HG02759 (cell line): ENCODE measurements at regions not wholly inside any gene's neighbourhood (a gene's known extent, or its start where the extent isn't known, plus 50 kb on each side); places are given as distances from the start of the nearest gene placed in this dataset.

Experiments used
- ATAC-seq: cut with Tn5 transposase; IDR thresholded peaks from one replicate; pipeline ENCODE4 v1.9.1; 2021; ENCODE audit warnings: mild to moderate bottlenecking, moderate library complexity; ENCODE audit not compliant: unreplicated experiment

GRCh38 chr2:120785228-120785966 lies 49.7 kb downstream of the GLI2 start:
- ATAC-seq: no peak

DNA sequence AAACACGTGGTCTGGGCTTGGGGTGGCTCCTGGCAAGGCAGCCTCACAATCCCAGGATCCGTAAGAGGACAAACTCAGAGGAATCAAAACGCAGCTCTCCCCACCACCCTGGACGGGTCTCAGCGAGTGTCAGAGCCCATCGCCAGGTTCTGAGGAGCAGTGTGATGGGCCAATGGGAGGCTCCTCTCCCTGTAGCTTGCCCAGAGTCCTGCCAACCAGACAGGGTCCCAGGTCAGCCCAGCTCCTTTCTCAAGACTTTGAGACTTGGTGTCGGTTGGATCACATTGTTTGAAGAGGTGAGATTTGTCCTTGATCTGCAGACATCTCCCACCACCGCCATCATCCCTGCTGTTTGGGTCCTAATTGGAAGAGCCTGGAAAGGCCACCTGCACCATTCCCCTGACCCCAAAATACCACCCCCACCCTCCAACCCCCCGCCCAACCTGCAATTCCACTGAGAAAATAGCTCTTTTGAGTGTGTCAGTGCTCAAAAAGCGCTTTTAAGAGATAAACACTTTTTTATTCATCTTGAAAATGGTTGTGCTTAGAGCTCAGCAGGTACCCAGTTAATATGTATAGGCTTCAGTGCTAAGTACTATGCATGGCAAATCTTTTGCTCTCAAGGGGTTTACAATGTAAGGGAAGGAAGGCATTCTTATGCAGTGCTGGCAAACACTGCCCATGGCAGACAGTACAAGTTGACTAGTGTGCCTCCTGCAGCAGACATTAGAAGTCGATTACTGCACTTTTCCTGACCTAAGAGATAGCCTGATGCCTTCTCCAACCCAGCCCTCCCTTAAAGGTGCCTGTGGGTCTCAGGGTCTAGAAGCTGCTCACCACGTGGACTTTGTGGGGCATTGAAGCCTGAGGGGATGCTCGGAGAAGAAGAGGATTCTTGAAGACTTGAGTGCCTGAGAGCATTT lies 50.6 kb downstream of the GLI2 start:
- ATAC-seq: no peak

- ATAC-seq: no peak
Measured at GRCh38 chr2:120787111-120787821, 51.6 kb downstream of the GLI2 start.

- no peak for ATAC-seq
Measured at GRCh38 chr2:120787822-120788700, 52.4 kb downstream of the GLI2 start.

- ATAC-seq: no peak
Measured at GRCh38 chr2:120791243-120791961, 55.7 kb downstream of the GLI2 start.

DNA sequence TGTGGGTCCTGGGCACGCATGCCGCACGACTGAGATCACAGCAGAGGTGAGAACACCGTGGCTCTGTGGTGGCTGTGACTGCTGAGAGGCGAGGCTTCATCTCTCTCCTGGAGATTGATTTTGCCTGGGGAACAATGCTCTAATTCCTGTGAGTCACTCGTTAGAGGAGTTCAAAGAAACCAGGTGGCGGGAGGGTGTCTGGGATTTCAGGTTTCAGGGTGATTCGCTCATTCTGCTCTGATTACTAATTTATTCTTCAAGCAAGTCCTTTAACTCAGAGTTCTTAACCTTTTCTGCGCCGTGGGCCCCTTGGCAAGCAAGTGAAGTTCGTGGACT lies 56.3 kb downstream of the GLI2 start:
- no peak for ATAC-seq

- no peak for ATAC-seq
Measured at GRCh38 chr2:120793682-120794403, 58.2 kb downstream of the GLI2 start.

DNA sequence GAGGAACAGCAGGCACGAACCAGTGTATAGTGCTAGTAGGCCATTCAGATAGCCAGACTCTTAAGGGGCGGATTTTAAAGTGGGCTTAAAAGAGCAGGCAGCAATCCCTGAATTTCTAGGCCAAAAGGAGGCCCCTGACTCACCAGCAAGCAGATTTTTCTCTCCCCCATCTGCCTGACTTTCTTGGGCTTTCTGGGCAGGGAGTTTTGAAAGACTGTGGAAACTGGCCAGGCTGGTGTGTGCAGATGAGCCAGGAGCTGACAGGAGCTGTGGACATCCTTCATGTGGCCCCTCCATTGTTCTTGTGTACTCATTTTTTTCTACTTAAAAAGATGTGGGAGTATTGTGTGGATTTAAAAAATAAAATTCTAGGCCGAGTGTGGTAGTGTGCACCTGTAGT lies 59.0 kb downstream of the GLI2 start:
- ATAC-seq: no peak

DNA sequence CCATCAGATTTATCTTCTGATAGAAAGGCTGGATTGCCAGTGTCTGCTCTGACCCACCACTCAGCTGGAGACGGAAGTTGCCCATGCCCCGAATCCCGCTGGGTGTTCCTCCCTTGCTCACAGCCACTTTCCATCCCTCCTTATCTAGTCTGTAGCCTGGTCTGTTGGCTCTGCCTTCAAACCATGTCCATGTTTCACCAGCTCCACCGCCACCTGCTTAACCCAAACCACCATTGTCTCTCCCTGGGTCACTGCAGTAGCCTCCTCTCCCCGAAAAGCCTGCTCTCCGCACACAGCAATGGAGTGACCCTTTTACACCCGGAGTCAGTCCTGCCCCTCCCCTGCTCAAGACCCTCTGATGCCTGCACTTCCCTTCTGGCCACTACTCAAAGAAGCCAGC lies 60.4 kb downstream of the GLI2 start:
- ATAC-seq: no peak

DNA sequence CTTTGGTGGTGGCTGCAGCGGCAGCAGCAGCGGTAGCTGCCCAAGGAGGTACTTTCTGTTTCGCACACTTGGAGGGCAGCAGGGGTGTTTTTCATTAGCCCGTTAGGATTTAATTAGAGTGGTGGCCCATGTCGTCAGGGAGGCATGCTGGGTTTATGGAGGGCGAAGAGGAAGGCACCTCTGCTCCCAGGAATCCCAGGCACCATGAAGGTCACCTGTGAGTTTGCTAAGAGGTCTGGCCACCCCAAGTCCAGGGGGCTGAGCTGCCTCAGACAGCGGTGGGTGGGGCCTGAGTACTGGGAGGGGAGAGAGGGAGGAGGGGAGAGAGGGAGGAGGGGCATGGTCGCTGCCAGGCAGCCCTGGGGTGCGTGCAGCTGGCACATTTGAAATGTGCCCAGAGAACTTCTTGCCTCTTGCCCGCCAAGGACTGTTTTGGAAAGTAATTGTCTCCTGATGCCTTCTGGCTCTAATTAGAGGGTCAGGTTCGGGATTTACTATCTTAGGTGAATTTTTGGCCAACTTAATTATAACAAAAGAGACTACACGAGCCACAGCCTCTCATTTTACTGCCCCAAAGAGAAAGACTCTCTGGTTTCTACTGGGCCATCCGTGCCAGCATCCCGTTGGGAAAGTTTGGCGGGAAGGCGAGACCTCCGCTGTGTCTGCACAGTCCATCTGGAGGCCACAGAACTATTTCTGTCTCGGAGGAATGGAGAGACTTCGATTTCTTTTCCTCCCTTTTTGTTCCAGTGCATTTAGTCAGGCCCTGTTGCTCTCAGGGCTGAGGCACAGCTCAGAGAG lies 62.0 kb downstream of the GLI2 start:
- ATAC-seq: no peak

DNA sequence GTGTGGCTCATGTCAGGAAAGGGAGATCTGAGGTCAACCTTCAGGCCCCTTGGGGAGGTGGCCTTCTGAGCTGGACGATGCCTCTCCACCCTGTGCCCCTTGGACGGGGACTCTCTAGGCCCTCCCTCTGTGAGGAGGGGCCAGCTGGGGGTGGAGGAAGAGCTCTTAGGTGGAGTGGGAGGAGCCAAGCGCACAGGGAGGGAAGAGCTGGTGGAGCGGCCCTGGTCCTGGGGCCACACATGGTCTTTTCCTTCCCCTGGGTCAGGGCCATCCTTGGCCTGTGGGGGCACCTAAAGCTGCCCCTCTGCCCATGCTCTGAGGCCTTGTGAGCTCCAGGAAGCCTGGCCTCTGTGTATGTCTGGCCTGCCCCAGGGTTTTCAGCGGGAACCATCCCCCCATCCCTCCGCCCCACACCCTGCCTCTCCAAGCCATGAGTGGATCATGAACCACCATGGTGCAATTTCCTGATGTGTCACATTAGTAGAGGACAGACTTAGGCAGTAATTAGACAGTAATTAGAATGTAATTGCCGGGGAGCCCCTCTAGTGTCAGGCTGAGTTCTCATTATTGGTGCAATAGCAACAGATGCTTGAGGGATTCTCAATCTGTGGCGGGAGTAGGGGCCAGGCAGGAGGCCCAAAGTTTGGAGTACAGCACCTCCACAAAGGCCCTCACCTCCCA lies 63.0 kb downstream of the GLI2 start:
- ATAC-seq: no peak

- ATAC-seq: no peak
Measured at GRCh38 chr2:120802158-120802557, 66.5 kb downstream of the GLI2 start.

- no peak for ATAC-seq
Measured at GRCh38 chr2:120802867-120803484, 67.3 kb downstream of the GLI2 start.

DNA sequence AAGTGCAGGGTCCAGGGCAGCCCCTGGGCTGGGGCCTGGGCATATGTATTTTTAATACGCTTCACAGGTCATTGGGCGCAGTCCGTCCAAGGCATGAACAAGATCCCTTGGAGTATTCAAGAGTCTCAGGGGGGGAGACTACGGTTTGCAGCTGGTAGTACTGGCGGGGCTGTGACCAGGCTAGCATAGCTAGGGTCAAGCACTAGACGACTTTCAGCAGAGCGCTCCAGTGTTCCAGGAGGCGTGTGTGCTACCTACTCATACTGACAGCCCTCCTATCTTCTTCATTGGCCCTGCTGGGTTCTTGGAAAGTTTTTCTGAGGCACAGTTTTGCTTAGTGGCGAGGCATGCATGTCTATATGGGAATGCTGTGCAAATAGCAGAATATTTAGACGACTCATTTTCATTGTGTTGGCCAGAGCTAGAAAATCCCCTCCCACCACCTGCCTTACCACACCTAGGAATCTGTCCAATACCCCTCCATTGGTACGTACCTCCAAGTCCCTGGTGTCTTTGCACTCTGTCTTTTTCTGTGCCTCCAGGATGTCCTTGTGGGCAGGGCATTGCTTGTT lies 68.2 kb downstream of the GLI2 start:
- no peak for ATAC-seq

- ATAC-seq: no peak
Measured at GRCh38 chr2:120804459-120804858, 68.8 kb downstream of the GLI2 start.

- ATAC-seq: no peak
Measured at GRCh38 chr2:120805011-120805410, 69.3 kb downstream of the GLI2 start.

GRCh38 chr2:120805602-120806001 lies 69.9 kb downstream of the GLI2 start:
- no peak for ATAC-seq
